ENCODE measurements at regions not wholly inside any gene's neighbourhood (a gene's known extent, or its start where the extent isn't known, plus 50 kb on each side); places are given as distances from the start of the nearest gene placed in this dataset.

DNA sequence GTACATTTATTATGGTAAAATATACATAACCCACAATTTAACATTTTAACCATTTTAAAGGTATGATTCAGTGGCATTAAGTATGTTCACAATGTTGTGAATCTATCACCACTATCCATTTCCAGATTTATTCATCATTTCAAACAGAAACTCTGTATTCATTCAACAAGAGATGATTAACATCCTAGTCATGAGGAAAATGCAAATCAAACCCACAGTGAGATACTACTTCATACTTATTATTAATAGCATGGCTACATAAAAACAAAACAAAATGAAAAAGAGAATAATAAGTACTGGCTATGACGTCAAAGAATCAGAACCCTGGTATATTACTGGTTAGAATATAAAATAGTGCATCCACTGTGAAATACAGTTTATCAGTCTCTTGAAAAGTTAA, 386.6 kb upstream of the POM121L12 start (continued):
- TF ChIP-seq, protein P1, sequence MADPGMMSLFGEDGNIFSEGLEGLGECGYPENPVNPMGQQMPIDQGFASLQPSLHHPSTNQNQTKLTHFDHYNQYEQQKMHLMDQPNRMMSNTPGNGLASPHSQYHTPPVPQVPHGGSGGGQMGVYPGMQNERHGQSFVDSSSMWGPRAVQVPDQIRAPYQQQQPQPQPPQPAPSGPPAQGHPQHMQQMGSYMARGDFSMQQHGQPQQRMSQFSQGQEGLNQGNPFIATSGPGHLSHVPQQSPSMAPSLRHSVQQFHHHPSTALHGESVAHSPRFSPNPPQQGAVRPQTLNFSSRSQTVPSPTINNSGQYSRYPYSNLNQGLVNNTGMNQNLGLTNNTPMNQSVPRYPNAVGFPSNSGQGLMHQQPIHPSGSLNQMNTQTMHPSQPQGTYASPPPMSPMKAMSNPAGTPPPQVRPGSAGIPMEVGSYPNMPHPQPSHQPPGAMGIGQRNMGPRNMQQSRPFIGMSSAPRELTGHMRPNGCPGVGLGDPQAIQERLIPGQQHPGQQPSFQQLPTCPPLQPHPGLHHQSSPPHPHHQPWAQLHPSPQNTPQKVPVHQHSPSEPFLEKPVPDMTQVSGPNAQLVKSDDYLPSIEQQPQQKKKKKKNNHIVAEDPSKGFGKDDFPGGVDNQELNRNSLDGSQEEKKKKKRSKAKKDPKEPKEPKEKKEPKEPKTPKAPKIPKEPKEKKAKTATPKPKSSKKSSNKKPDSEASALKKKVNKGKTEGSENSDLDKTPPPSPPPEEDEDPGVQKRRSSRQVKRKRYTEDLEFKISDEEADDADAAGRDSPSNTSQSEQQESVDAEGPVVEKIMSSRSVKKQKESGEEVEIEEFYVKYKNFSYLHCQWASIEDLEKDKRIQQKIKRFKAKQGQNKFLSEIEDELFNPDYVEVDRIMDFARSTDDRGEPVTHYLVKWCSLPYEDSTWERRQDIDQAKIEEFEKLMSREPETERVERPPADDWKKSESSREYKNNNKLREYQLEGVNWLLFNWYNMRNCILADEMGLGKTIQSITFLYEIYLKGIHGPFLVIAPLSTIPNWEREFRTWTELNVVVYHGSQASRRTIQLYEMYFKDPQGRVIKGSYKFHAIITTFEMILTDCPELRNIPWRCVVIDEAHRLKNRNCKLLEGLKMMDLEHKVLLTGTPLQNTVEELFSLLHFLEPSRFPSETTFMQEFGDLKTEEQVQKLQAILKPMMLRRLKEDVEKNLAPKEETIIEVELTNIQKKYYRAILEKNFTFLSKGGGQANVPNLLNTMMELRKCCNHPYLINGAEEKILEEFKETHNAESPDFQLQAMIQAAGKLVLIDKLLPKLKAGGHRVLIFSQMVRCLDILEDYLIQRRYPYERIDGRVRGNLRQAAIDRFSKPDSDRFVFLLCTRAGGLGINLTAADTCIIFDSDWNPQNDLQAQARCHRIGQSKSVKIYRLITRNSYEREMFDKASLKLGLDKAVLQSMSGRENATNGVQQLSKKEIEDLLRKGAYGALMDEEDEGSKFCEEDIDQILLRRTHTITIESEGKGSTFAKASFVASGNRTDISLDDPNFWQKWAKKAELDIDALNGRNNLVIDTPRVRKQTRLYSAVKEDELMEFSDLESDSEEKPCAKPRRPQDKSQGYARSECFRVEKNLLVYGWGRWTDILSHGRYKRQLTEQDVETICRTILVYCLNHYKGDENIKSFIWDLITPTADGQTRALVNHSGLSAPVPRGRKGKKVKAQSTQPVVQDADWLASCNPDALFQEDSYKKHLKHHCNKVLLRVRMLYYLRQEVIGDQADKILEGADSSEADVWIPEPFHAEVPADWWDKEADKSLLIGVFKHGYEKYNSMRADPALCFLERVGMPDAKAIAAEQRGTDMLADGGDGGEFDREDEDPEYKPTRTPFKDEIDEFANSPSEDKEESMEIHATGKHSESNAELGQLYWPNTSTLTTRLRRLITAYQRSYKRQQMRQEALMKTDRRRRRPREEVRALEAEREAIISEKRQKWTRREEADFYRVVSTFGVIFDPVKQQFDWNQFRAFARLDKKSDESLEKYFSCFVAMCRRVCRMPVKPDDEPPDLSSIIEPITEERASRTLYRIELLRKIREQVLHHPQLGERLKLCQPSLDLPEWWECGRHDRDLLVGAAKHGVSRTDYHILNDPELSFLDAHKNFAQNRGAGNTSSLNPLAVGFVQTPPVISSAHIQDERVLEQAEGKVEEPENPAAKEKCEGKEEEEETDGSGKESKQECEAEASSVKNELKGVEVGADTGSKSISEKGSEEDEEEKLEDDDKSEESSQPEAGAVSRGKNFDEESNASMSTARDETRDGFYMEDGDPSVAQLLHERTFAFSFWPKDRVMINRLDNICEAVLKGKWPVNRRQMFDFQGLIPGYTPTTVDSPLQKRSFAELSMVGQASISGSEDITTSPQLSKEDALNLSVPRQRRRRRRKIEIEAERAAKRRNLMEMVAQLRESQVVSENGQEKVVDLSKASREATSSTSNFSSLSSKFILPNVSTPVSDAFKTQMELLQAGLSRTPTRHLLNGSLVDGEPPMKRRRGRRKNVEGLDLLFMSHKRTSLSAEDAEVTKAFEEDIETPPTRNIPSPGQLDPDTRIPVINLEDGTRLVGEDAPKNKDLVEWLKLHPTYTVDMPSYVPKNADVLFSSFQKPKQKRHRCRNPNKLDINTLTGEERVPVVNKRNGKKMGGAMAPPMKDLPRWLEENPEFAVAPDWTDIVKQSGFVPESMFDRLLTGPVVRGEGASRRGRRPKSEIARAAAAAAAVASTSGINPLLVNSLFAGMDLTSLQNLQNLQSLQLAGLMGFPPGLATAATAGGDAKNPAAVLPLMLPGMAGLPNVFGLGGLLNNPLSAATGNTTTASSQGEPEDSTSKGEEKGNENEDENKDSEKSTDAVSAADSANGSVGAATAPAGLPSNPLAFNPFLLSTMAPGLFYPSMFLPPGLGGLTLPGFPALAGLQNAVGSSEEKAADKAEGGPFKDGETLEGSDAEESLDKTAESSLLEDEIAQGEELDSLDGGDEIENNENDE (IDR thresholded peaks at IDR 0.05; ENCODE audit: insufficient replicate concordance, low read length) = no peak

Data from H1 (cell line).